HG02759 (cell line): ENCODE measurements at regions not wholly inside any gene's neighbourhood (a gene's known extent, or its start where the extent isn't known, plus 50 kb on each side); places are given as distances from the start of the nearest gene placed in this dataset.
A peak's percentile ranks its signal among the peaks of the same experiment; 100 is the strongest.

ENCODE experiments used
- ATAC-seq: cut with Tn5 transposase; IDR thresholded peaks from one replicate; pipeline ENCODE4 v1.9.1; 2021; ENCODE audit warnings: mild to moderate bottlenecking, moderate library complexity; ENCODE audit not compliant: unreplicated experiment

GRCh38 chr18:26705757-26706156 lies 157.4 kb upstream of the KCTD1 start:
- ATAC-seq, result no peak

GRCh38 chr18:26703170-26703930 lies 155.0 kb upstream of the KCTD1 start:
- no peak for ATAC-seq

GRCh38 chr18:26702086-26702485 lies 153.7 kb upstream of the KCTD1 start:
- ATAC-seq, result no peak

- no peak for ATAC-seq
Observed at GRCh38 chr18:26700728-26701127, 152.4 kb upstream of the KCTD1 start.

- ATAC-seq, result no peak
Observed at GRCh38 chr18:26700201-26700600, 151.8 kb upstream of the KCTD1 start.

- no peak for ATAC-seq
Observed at GRCh38 chr18:26697186-26697884, 149.0 kb upstream of the KCTD1 start.

- no peak for ATAC-seq
Observed at GRCh38 chr18:26696786-26697185, 148.4 kb upstream of the KCTD1 start.

GRCh38 chr18:26696308-26696707 lies 148.0 kb upstream of the KCTD1 start:
- ATAC-seq, result no peak

GRCh38 chr18:26689226-26689879 lies 141.0 kb upstream of the KCTD1 start:
- ATAC-seq, result no peak

- ATAC-seq, result no peak
Observed at GRCh38 chr18:26686532-26686931, 138.2 kb upstream of the KCTD1 start.

- ATAC-seq, result no peak
Observed at GRCh38 chr18:26685438-26686157, 137.2 kb upstream of the KCTD1 start.

- ATAC-seq, result no peak
Observed at GRCh38 chr18:26677957-26678356, 129.6 kb upstream of the KCTD1 start.

GRCh38 chr18:26667046-26667445 lies 118.7 kb upstream of the KCTD1 start:
- ATAC-seq, result no peak

GRCh38 chr18:26662996-26663395 lies 114.6 kb upstream of the KCTD1 start:
- no peak for ATAC-seq

GRCh38 chr18:26657631-26658581 lies 109.6 kb upstream of the KCTD1 start:
- no peak for ATAC-seq

GRCh38 chr18:26656944-26657536 lies 108.7 kb upstream of the KCTD1 start:
- ATAC-seq, result peak; percentile 76

GRCh38 chr18:26656431-26656943 lies 108.1 kb upstream of the KCTD1 start:
- peak; percentile 31 for ATAC-seq

GRCh38 chr18:26655525-26656430 lies 107.4 kb upstream of the KCTD1 start:
- peak; percentile 6 for ATAC-seq
